ENCODE measurements at regions not wholly inside any gene's neighbourhood (a gene's known extent, or its start where the extent isn't known, plus 50 kb on each side); places are given as distances from the start of the nearest gene placed in this dataset.

- TF ChIP-seq FOS (IDR thresholded peaks at IDR 0.05; ENCODE audit: low read depth, low read length) (no peak), POLR2A (IDR thresholded peaks at IDR 0.05; ENCODE audit: low read depth, low read length) (no peak), CTCF (conservative IDR thresholded peaks at IDR 0.05; ENCODE audit: low read depth, low read length) (no peak), NFE2L2 (IDR thresholded peaks at IDR 0.05; ENCODE audit: low read depth, low read length) (no peak), RAD21 (IDR thresholded peaks at IDR 0.05; ENCODE audit: low read length) (no peak), ELK1 (IDR thresholded peaks at IDR 0.05; ENCODE audit: borderline replicate concordance, low read depth, low read length) (no peak), RCOR1 (IDR thresholded peaks at IDR 0.05; ENCODE audit: insufficient replicate concordance, low read length) (no peak), RFX5 (IDR thresholded peaks at IDR 0.05; ENCODE audit: low read depth, low read length) (no peak), CEBPB (IDR thresholded peaks at IDR 0.05; ENCODE audit: low read depth, low read length) (no peak), CHD1 (IDR thresholded peaks at IDR 0.05; ENCODE audit: low read depth, low read length) (no peak), MAFK (IDR thresholded peaks at IDR 0.05; ENCODE audit: low read depth, low read length) (no peak), MAZ (IDR thresholded peaks at IDR 0.05; ENCODE audit: borderline replicate concordance, low read depth, low read length) (no peak), USF2 (IDR thresholded peaks at IDR 0.05; ENCODE audit: low read depth, low read length) (no peak), BHLHE40 (IDR thresholded peaks at IDR 0.05; ENCODE audit: low read depth, low read length) (no peak)
These were observed 494.8 kb upstream of the TOM1L1 start for GRCh38 chr17:54405826-54406225.

All from IMR-90 (cell line).